Upper lobe of right lung (tissue), 1 donor: ENCODE measurements at regions not wholly inside any gene's neighbourhood (a gene's known extent, or its start where the extent isn't known, plus 50 kb on each side); places are given as distances from the start of the nearest gene placed in this dataset.

Source experiments
- ATAC-seq: fragments of 200-7000 bp; cut with Tn5 transposase; one replicate; pipeline ENCODE4 v1.9.1; 2020; ENCODE audit warnings: mild to moderate bottlenecking, moderate library complexity
- DNase-seq: peaks from one replicate; pipeline ENCODE4 v3.0.0-alpha.2; 2020
- H3K27ac ChIP-seq: fragments of 200-600 bp; one replicate; pipeline ENCODE4 v1.8.0; 2022
- H3K27me3 ChIP-seq: fragments of 200-600 bp; one replicate; pipeline ENCODE4 v1.8.0; 2022; ENCODE audit warnings: mild to moderate bottlenecking
- H3K36me3 ChIP-seq: fragments of 200-600 bp; one replicate; pipeline ENCODE4 v1.8.0; 2022
- H3K4me1 ChIP-seq: fragments of 200-600 bp; one replicate; pipeline ENCODE4 v1.8.0; 2022
- H3K4me3 ChIP-seq: fragments of 200-600 bp; one replicate; pipeline ENCODE4 v1.8.0; 2022; ENCODE audit warnings: mild to moderate bottlenecking
- H3K9me3 ChIP-seq: fragments of 200-600 bp; one replicate; pipeline ENCODE4 v1.8.0; 2022
- CTCF ChIP-seq: fragments of 200-600 bp; IDR thresholded peaks from one replicate; pipeline ENCODE4 v1.8.0; 2022; ENCODE audit warnings: antibody characterized with exemption
- intact Hi-C: fragments of 100-400 bp; cut with DNase I; formaldehyde crosslinking; loops from one replicate; pipeline ENCODE4 v1.11.0; 2022
- donor health status: DM: no; HTN: yes; CAD: no; lungs with severe emphysema.

GRCh38 chr7:1380821-1381580, 78.3 kb downstream of the MICALL2 start:
- Histone ChIP-seq H3K27me3 (peaks cover 64% of the 10 kb centered on the region), H3K9me3 (no peaks in the 10 kb centered on the region), H3K36me3 (no peaks in the 10 kb centered on the region), H3K27ac (no peak overlapping the region), H3K4me3 (no peak overlapping the region), H3K4me1 (no peaks in the 10 kb centered on the region)
- TF ChIP-seq CTCF = no peak
- DNase-seq = no peak
- intact Hi-C loops = no loop called here
- no peak for ATAC-seq

GRCh38 chr7:1382553-1383397, 76.5 kb downstream of the MICALL2 start:
- no peaks in the 10 kb centered on the region for H3K4me1 ChIP-seq
- no peak for TF ChIP-seq CTCF
- no peaks in the 10 kb centered on the region for H3K36me3 ChIP-seq
- H3K27me3 ChIP-seq = peaks cover 63% of the 10 kb centered on the region
- no peak overlapping the region for H3K27ac ChIP-seq
- DNase-seq (no peak), ATAC-seq (no peak)
- no peak overlapping the region for H3K4me3 ChIP-seq
- intact Hi-C loops = no loop called here
- H3K9me3 ChIP-seq = no peaks in the 10 kb centered on the region

- ATAC-seq (no peak), DNase-seq (no peak)
- intact Hi-C loops = no loop called here
- Histone ChIP-seq H3K4me3 (no peak overlapping the region), H3K27me3 (peaks cover 60% of the 10 kb centered on the region), H3K27ac (no peak overlapping the region), H3K4me1 (no peaks in the 10 kb centered on the region), H3K36me3 (no peaks in the 10 kb centered on the region), H3K9me3 (no peaks in the 10 kb centered on the region)
- no peak for TF ChIP-seq CTCF
Measured at GRCh38 chr7:1383398-1384112, 75.7 kb downstream of the MICALL2 start.

GRCh38 chr7:1384113-1384415, 75.2 kb downstream of the MICALL2 start:
- ATAC-seq (no peak), DNase-seq (no peak)
- Histone ChIP-seq H3K4me3 (no peak overlapping the region), H3K9me3 (no peaks in the 10 kb centered on the region), H3K4me1 (no peaks in the 10 kb centered on the region), H3K36me3 (no peaks in the 10 kb centered on the region), H3K27ac (no peak overlapping the region), H3K27me3 (peaks cover 56% of the 10 kb centered on the region)
- TF ChIP-seq CTCF = no peak
- intact Hi-C loops = no loop called here
